Spleen (tissue), 7 donors: ENCODE measurements at regions not wholly inside any gene's neighbourhood (a gene's known extent, or its start where the extent isn't known, plus 50 kb on each side); places are given as distances from the start of the nearest gene placed in this dataset.

ENCODE experiments used
- CTCF ChIP-seq, 11 experiments: fragments of 200-600 bp in 7 of 11; fragments of 450-650 bp in 4 of 11; sonication (generic) in 4 of 11; IDR thresholded peaks in 8 of 11; conservative IDR thresholded peaks in 3 of 11; 1 replicate in 7 of 11; 2 replicates in 4 of 11; pipeline versions ENCODE4 v1.4.0 to v1.8.0; 2016 to 2021; ENCODE audit warnings: antibody characterized with exemption in 11 of 11, inconsistent platforms in 4 of 11, mild to moderate bottlenecking in 1 of 11
- POLR2A ChIP-seq, 3 donors: fragments of 450-650 bp; IDR thresholded peaks; one replicate each; pipeline ENCODE4 v1.5.1; 2017; ENCODE audit warnings: antibody characterized with exemption in 3 of 3, mild to moderate bottlenecking in 1 of 3
- donor health status: DM: no; HTN: no; CAD: no; lungs with moderate emphysema.
- donor health status: DM: no; HTN: no; CAD: no.
- donor health status: DM: no; HTN: no; CAD: no.

GRCh38 chr7:25550149-25550548 is 321.9 kb upstream of the NPVF start:
- TF ChIP-seq POLR2A (IDR thresholded peaks at IDR 0.05) (no peak), CTCF (IDR thresholded peaks at IDR 0.05 in 8 of 11, conservative IDR thresholded peaks at IDR 0.05 in 3 of 11) (no peak)
